A673 (cell line): ENCODE measurements at regions not wholly inside any gene's neighbourhood (a gene's known extent, or its start where the extent isn't known, plus 50 kb on each side); places are given as distances from the start of the nearest gene placed in this dataset.

Experiments
- BruUV-seq: library from RNA; stranded (reverse); fragments of 400-500 nt; replicated peaks from 2 replicates; lab custom pipeline; 2021; lab: Mats Ljungman, UMichigan
- CTCF ChIA-PET: fragments of 300-600 bp; sonication (Branson Sonifier 250); formaldehyde crosslinking; loops from one replicate; lab custom pipeline; 2022; ENCODE audit warnings: antibody characterized with exemption; lab: Charles Lee
- POLR2A ChIA-PET: fragments of 300-600 bp; sonication (Branson Sonifier 250); formaldehyde crosslinking; loops from one replicate; lab custom pipeline; 2022; ENCODE audit warnings: antibody characterized with exemption; ENCODE audit not compliant: low non-redundant PET; lab: Charles Lee
- DNase-seq: peaks from one replicate; pipeline ENCODE4 v3.0.0-alpha.2; 2015; ENCODE audit warnings: low spot score
- H3K27ac ChIP-seq: fragments of 200-600 bp; sonication (generic); 2 replicates; pipeline ENCODE4 v1.5.1; 2016; ENCODE audit warnings: mixed run types, low read depth, mild to moderate bottlenecking, mixed read lengths, antibody characterized with exemption, low read length; ENCODE audit not compliant: poor library complexity, severe bottlenecking
- H3K27me3 ChIP-seq: fragments of 200-600 bp; sonication (generic); replicated peaks from 2 replicates; pipeline ENCODE4 v1.6.1; 2017; ENCODE audit warnings: mixed run types, low read depth, mild to moderate bottlenecking, mixed read lengths, antibody characterized with exemption, low read length; ENCODE audit not compliant: insufficient read depth, poor library complexity
- H3K36me3 ChIP-seq: fragments of 200-600 bp; sonication (generic); 2 replicates; pipeline ENCODE4 v1.6.1; 2016; ENCODE audit warnings: mixed run types, mild to moderate bottlenecking, mixed read lengths, antibody characterized with exemption, low read length; ENCODE audit not compliant: insufficient read depth, poor library complexity, severe bottlenecking
- H3K4me1 ChIP-seq: fragments of 200-600 bp; sonication (generic); 2 replicates; pipeline ENCODE4 v1.6.1; 2017; ENCODE audit warnings: mixed run types, mild to moderate bottlenecking, mixed read lengths, antibody characterized with exemption, low read length; ENCODE audit not compliant: insufficient read depth, poor library complexity, severe bottlenecking
- H3K4me3 ChIP-seq: fragments of 200-600 bp; sonication (generic); 2 replicates; pipeline ENCODE4 v1.5.1; 2016; ENCODE audit warnings: low read depth, mixed run types, mild to moderate bottlenecking, mixed read lengths, low read length; ENCODE audit not compliant: poor library complexity, severe bottlenecking
- H3K9me3 ChIP-seq: fragments of 200-600 bp; sonication (generic); 2 replicates; pipeline ENCODE4 v1.6.1; 2016; ENCODE audit warnings: mixed run types, low read depth, mild to moderate bottlenecking, mixed read lengths, antibody characterized with exemption, low read length; ENCODE audit not compliant: poor library complexity, severe bottlenecking
- CTCF ChIP-seq: fragments of 300-800, 200-600 bp; sonication (generic); conservative IDR thresholded peaks from 2 replicates; pipeline ENCODE4 v1.5.1; 2017; ENCODE audit warnings: low read depth, mild to moderate bottlenecking, antibody characterized with exemption, low read length, moderate library complexity, mixed read lengths
- EZH2 ChIP-seq: fragments of 200-600 bp; sonication (generic); IDR thresholded peaks from 2 replicates; pipeline ENCODE4 v1.6.1; 2017; ENCODE audit warnings: borderline replicate concordance, low read depth, mild to moderate bottlenecking, mixed read lengths, antibody characterized with exemption, low read length; ENCODE audit not compliant: poor library complexity, severe bottlenecking
- intact Hi-C: fragments of 100-400 bp; cut with micrococcal nuclease; formaldehyde crosslinking; loops from one replicate; pipeline ENCODE4 v1.10.0; 2022; ENCODE audit not compliant: unreplicated experiment

GRCh38 chr2:235156055-235156454, 204.2 kb downstream of the SH3BP4 start:
- POLR2A ChIA-PET: no interaction called here

GRCh38 chr2:235157746-235158482, 206.1 kb downstream of the SH3BP4 start:
- ChIA-PET CTCF (no interaction called here), POLR2A (no interaction called here)
- intact Hi-C loops: no loop called here
- Histone ChIP-seq H3K9me3 (no peaks in the 10 kb centered on the region), H3K36me3 (no peaks in the 10 kb centered on the region), H3K27ac (no peak overlapping the region), H3K4me3 (no peak overlapping the region), H3K27me3 (no peaks in the 10 kb centered on the region), H3K4me1 (no peaks in the 10 kb centered on the region)
- no peak for DNase-seq
- TF ChIP-seq EZH2: no peak
- TF ChIP-seq CTCF: no peak
- BruUV-seq: no TSS peak

More at GRCh38 chr2:235156055-235156454, 204.2 kb downstream of the SH3BP4 start:
- no TSS peak for BruUV-seq
- Histone ChIP-seq H3K27me3 (no peaks in the 10 kb centered on the region), H3K27ac (no peak overlapping the region), H3K9me3 (no peaks in the 10 kb centered on the region), H3K4me3 (no peak overlapping the region), H3K36me3 (no peaks in the 10 kb centered on the region), H3K4me1 (no peaks in the 10 kb centered on the region)
- intact Hi-C loops: no loop called here
- TF ChIP-seq EZH2 (no peak), CTCF (no peak)
- CTCF ChIA-PET: no interaction called here
- no peak for DNase-seq

GRCh38 chr2:235160281-235160810, 208.5 kb downstream of the SH3BP4 start:
- H3K27ac ChIP-seq: no peak overlapping the region
- peak; percentile 33 for DNase-seq
- ChIA-PET CTCF (interaction anchor here (0.6 kb wide), 1 partner anchor 62 kb away, joined by 4 read pairs; no protein-coding TSS in a partner anchor), POLR2A (no interaction called here)
- no peaks in the 10 kb centered on the region for H3K36me3 ChIP-seq
- H3K4me3 ChIP-seq: no peak overlapping the region
- intact Hi-C loops: no loop called here
- no peaks in the 10 kb centered on the region for H3K27me3 ChIP-seq
- no peak for TF ChIP-seq EZH2
- no peak for TF ChIP-seq CTCF
- H3K4me1 ChIP-seq: no peaks in the 10 kb centered on the region
- no TSS peak for BruUV-seq
- H3K9me3 ChIP-seq: no peaks in the 10 kb centered on the region
